HG02970 (cell line): ENCODE measurements at regions not wholly inside any gene's neighbourhood (a gene's known extent, or its start where the extent isn't known, plus 50 kb on each side); places are given as distances from the start of the nearest gene placed in this dataset.
"Not testable (repeated sequence)": the region's sequence is repeated elsewhere in the genome, so short reads cannot be mapped to it uniquely, and the experiment has no call there.

ENCODE experiments used
- ATAC-seq: cut with Tn5 transposase; IDR thresholded peaks from one replicate; pipeline ENCODE4 v1.9.1; 2021; ENCODE audit warnings: mild to moderate bottlenecking, moderate library complexity, moderate number of reproducible peaks; ENCODE audit not compliant: unreplicated experiment, low FRiP score

- ATAC-seq = no peak
Observed at GRCh38 chr16:82317411-82318167, 147.6 kb upstream of the MPHOSPH6 start.

DNA sequence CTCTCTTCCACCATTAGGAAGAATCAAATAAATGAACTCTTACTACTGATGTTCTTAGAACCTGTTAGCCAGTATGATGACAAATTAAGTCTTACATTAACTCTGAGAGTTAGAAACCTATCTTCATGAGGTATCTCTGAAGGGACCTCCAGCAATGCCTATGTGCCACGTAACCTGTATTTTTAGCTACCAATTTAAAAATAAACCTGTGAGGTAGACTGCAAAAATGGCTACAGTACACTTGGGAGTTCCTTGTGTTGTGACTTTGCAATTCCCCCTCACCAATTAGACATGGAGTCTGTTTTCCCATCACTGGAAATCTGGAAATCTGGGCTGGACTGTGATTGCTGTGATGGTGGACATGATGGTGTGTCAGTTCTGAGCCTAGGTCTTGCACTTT lies 143.7 kb upstream of the MPHOSPH6 start:
- no peak for ATAC-seq

DNA sequence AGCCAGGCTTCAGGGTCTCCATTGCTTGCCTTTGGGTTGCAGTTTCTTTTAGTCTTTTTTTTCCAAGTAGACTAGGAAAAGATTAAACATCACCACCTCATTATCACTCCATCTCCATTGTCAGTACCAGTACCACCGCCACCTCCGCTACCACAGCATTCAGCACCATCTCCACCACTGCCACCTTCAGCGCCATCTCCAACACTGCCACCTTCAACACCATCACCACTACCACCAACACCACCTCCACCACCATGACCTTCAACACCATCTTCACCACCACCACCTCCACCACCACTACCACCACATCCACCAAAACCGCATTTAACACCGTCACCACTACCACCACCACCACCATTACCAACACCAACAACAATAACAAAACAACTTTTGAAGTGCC lies 141.5 kb upstream of the MPHOSPH6 start:
- no peak for ATAC-seq

GRCh38 chr16:82302042-82302727 lies 132.2 kb upstream of the MPHOSPH6 start:
- no peak for ATAC-seq

DNA sequence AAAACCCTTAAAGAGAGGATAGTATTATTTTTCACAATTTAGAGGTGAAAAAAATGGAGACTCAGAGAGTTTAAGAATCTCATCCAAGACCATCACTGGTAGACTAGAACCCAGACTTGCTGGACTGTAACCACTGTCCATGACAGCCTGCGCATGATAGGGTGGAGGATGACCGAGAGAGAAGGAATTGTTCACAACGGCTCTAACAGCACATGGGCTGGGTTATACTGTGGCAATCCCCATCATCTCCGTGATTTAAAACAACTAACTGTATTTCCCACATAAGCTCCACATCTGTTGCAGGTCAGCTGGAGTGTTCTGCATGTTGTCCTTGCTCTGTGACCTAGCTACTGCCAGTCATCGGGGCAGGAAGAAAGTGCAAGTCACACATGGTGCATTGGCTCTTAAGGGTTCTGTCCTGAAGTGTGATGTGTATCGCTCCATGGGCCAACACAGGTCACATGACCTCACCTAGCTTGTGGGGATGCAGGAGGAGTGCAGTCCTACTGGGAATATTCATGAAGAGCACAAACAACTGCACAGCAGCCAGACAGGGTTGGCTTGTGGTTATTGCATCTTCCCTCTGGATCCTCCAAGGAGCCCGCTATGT lies 131.2 kb upstream of the MPHOSPH6 start:
- ATAC-seq = no peak

DNA sequence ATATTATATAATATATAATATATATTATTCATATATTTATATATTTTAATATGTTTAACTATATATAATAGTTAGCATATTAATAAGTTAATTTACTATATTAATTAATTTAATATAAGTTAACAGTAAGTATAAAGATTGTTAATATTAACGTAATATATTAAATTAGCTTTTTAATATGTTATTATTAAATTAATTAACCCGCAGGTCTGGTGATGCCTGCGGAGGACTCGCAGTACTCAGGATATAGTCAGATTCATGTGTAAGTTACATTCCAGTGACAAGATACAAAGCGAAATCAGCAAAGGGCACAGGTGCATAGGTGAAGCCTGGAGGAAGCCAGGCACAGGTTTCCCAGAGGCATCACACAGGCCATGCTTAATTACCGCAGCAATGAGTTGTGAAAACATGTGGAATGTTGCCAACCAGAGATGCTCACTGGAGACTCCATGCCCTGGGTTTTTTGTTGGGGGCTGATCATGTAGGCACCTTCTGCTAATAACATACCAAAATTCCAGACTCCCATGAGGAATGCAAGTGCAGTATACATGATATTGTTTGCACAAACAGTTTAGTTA lies 130.4 kb upstream of the MPHOSPH6 start:
- no peak for ATAC-seq

GRCh38 chr16:82298472-82298871 lies 128.4 kb upstream of the MPHOSPH6 start:
- no peak for ATAC-seq

DNA sequence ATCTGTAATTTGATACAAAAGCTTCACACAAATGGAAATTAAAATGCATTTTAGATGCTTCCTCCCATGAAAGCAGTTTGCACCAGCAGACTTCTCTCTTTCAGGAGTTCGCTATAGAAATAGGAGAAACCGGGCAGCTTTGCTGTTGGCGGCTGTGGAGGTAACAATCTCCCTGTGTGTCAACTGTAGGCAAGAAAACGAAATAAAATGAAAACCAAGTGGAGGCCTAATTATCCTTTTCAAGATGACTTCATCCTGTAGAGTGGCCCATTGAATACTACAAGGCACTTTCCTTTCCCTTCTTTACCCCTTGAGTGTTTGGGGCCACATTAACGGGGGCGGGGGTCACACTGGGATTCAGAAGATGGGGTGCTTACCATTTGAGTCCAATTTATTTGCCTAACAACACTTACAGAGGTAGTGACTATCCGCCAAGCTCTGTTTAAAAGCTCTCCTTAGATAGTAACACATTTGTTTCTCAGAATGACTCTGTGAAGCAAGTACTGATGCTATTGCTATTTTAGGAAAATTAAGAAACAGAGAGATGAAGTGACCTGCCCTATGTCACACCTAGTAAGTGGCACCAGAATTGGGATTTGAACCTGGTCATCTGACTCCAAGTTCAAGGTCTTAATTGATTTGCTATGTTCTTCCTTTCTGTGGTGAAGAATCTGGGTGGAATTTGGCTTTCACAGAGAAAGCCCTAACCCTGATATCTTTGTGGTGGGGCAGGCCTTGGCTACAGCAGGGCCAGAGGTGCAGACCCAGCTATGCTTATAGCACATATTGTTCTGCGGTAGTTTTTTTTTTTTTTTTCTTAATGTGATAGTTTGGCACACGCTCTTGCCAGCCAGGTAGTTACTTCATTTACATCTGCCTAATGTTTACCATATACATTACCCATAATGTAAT lies 125.5 kb upstream of the MPHOSPH6 start:
- no peak for ATAC-seq

DNA sequence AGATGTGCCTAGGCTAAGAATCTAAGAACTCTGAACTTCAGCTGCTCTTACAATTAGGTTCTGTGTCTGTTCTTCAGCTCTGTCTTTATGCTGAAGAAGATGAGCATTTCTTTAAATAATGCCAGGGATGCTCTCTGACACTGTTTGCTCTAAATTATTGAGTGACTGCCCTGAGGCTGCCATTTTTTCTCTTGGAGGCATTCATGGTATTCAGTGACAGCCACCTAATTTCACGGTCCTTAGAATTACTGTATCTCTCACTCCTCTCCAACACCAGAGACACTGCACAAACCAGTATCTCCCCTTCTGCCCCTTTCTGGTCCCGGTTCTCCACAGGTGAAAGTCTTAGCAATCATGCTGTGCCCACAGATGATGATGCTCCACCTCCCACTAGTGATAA lies 123.6 kb upstream of the MPHOSPH6 start:
- no peak for ATAC-seq

DNA sequence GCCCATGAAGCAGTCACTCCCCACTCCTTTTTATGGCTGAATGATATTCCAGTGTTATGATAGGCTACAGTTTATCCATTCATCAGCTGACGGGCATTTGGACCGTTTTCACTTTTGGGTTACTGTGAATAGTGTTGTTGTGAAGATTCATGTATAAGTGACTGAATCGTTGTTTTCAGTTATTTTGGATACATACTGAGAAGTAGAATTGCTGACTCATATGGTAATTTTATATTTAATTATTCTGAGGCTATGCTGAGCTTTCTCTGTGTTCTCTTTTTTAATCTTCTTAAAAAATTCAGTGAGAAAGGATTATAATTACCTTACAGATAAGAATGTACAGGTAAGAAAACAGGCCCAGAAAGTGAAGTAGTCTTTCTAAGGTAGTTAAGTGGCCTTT lies 117.9 kb upstream of the MPHOSPH6 start:
- no peak for ATAC-seq

- ATAC-seq = no peak
Observed at GRCh38 chr16:82282662-82283061, 112.6 kb upstream of the MPHOSPH6 start.

GRCh38 chr16:82281544-82281943 lies 111.5 kb upstream of the MPHOSPH6 start:
- ATAC-seq = no peak

GRCh38 chr16:82280867-82281266 lies 110.8 kb upstream of the MPHOSPH6 start:
- no peak for ATAC-seq

GRCh38 chr16:82275349-82275748 lies 105.3 kb upstream of the MPHOSPH6 start:
- ATAC-seq = not testable (repeated sequence)

GRCh38 chr16:82271636-82272035 lies 101.6 kb upstream of the MPHOSPH6 start:
- no peak for ATAC-seq

DNA sequence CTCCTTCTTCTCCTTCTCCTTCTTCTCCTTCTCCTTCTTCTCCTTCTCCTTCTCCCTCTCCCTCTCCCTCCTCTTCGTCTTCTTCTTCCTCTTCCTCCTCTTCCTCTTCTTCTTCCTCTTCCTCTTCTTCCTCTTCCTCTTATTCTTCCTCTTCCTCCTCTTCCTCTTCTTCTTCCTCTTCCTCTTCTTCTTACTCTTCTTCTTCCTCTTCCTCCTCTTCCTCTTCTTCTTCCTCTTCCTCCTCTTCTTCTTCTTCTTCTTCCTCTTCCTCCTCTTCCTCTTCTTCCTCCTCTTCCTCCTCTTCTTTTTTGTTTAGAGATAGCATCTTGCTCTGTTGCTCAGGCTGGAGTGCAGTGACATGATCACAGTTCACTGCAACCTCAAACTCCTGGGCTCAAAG lies 97.7 kb upstream of the MPHOSPH6 start:
- not testable (repeated sequence) for ATAC-seq

DNA sequence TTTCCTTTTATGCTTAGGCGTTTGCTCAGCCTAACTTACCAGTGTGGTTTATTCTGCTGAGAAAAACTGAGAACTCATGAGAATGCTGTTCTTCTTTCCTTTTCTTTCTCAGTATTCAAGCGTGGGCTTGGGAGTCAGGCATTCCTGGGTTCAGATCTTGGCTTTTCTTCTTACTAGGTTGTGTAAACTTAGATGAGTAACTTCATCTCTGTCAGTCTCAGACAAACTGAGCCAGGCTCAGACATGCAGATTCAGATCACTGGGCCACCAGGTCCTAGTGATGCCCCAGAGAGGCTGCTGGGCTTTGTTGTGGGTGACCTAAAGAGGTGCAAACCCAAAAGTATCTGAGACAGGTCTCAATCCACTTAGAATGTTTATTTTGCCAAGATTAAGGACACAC lies 95.8 kb upstream of the MPHOSPH6 start:
- no peak for ATAC-seq

DNA sequence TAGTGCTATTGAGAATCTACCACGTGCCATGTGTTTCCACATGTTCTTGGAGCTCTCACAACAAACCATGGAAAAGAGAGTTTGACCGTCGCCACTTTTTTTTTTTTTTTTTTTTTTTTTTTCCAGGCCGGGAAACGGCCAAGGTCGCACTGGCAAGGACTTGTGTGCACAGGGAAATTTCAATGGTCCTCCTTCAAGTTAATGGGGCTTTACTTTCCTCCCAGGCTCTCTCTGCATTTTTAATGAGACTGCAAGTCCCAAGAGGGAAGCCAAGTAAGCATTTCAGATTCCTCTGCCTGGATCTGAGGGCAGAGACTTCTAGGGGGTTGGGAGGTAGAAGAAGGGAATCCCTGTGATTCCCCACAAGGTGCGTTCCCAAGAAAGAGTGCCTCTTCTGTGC lies 94.7 kb upstream of the MPHOSPH6 start:
- no peak for ATAC-seq

DNA sequence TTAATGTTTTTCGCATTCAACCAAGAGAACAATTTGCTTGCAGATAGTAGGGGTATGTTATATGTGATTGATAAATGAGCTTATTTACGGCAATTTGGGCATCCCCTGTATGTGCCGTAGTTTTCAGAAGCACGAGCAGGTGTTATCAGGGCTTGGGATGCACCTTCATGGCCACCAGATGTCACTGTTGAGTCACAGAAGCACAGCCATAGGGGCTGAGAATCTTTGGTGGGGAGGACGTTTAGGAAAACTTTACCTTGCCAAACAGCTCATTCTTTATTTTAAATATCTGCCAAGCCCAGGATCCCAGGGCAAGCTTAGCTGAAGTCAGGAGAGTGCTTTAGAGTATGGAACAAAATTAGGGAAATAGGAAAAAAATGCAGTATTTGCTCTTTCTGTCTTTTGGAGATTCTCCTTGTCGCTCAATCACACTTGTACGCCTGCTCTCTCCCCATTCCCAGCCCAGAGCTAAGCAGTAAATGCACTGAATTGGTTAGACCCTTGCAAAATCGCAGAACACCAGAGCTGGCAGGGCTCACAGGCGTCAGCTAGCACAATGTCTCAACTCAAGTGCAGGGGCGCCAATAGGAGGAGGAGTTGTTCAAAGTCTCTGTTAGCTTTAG lies 93.6 kb upstream of the MPHOSPH6 start:
- ATAC-seq = no peak

- ATAC-seq = no peak
Observed at GRCh38 chr16:82262244-82262643, 92.2 kb upstream of the MPHOSPH6 start.
